ENCODE measurements at regions not wholly inside any gene's neighbourhood (a gene's known extent, or its start where the extent isn't known, plus 50 kb on each side); places are given as distances from the start of the nearest gene placed in this dataset.
A peak's percentile ranks its signal among the peaks of the same experiment; 100 is the strongest.
"Not testable (repeated sequence)": the region's sequence is repeated elsewhere in the genome, so short reads cannot be mapped to it uniquely, and the experiment has no call there.

GRCh38 chr5:126280343-126280742 lies 142.9 kb upstream of the GRAMD2B start:
- Histone ChIP-seq H3K4me3 (ENCODE audit: low read length) (no peak overlapping the region), H3K4me1 (ENCODE audit: control insufficient read depth, insufficient read depth, low read length) (no peaks in the 10 kb centered on the region), H3K27ac (ENCODE audit: low read length) (no peak overlapping the region), H3K36me3 (ENCODE audit: control insufficient read depth, insufficient read depth, low read length) (no peaks in the 10 kb centered on the region), H3K27me3 (ENCODE audit: control insufficient read depth, insufficient read depth, low read length) (no peaks in the 10 kb centered on the region), H3K9me3 (replicated peaks; ENCODE audit: control insufficient read depth, low read depth, low read length) (no peaks in the 10 kb centered on the region)
- WGBS (ENCODE audit: insufficient coverage): no CpG with 5 or more reads among the region's 1 CpG
- DNase-seq: no peak

GRCh38 chr5:126280846-126281245 lies 142.4 kb upstream of the GRAMD2B start:
- no peaks in the 10 kb centered on the region for H3K4me1 ChIP-seq (ENCODE audit: control insufficient read depth, insufficient read depth, low read length)
- no peak overlapping the region for H3K4me3 ChIP-seq (ENCODE audit: low read length)
- no peak overlapping the region for H3K27ac ChIP-seq (ENCODE audit: low read length)
- H3K9me3 ChIP-seq (replicated peaks; ENCODE audit: control insufficient read depth, low read depth, low read length): no peaks in the 10 kb centered on the region
- H3K36me3 ChIP-seq (ENCODE audit: control insufficient read depth, insufficient read depth, low read length): no peaks in the 10 kb centered on the region
- DNase-seq: no peak
- no peaks in the 10 kb centered on the region for H3K27me3 ChIP-seq (ENCODE audit: control insufficient read depth, insufficient read depth, low read length)

- DNase-seq: no peak
- Histone ChIP-seq H3K27ac (ENCODE audit: low read length) (no peak overlapping the region), H3K4me3 (ENCODE audit: low read length) (no peak overlapping the region), H3K36me3 (ENCODE audit: control insufficient read depth, insufficient read depth, low read length) (no peaks in the 10 kb centered on the region), H3K27me3 (ENCODE audit: control insufficient read depth, insufficient read depth, low read length) (no peaks in the 10 kb centered on the region), H3K4me1 (ENCODE audit: control insufficient read depth, insufficient read depth, low read length) (no peaks in the 10 kb centered on the region), H3K9me3 (replicated peaks; ENCODE audit: control insufficient read depth, low read depth, low read length) (no peaks in the 10 kb centered on the region)
- WGBS (ENCODE audit: insufficient coverage): no CpG with 5 or more reads among the region's 6 CpGs
Measured at GRCh38 chr5:126284977-126285696, 138.1 kb upstream of the GRAMD2B start.

DNA sequence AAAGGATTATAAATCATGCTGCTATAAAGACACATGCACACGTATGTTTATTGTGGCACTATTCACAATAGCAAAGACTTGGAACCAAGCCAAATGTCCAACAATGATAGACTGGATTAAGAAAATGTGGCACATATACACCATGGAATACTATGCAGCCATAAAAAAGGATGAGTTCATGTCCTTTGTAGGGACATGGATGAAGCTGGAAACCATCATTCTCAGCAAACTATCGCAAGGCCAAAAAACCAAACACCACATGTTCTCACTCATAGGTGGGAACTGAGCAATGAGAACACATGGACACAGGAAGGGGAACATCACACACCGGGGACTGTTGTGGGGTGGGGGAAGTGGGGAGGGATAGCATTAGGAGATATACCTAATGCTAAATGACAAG lies 127.1 kb upstream of the GRAMD2B start:
- not testable (repeated sequence) for DNase-seq; H3K4me1 ChIP-seq (ENCODE audit: control insufficient read depth, insufficient read depth, low read length); H3K9me3 ChIP-seq (replicated peaks; ENCODE audit: control insufficient read depth, low read depth, low read length); H3K27me3 ChIP-seq (ENCODE audit: control insufficient read depth, insufficient read depth, low read length); H3K36me3 ChIP-seq (ENCODE audit: control insufficient read depth, insufficient read depth, low read length); H3K27ac ChIP-seq (ENCODE audit: low read length); H3K4me3 ChIP-seq (ENCODE audit: low read length)
- no CpG with 5 or more reads among the region's 3 CpGs for WGBS (ENCODE audit: insufficient coverage)

GRCh38 chr5:126300293-126300692 lies 122.9 kb upstream of the GRAMD2B start:
- Histone ChIP-seq H3K4me3 (ENCODE audit: low read length) (no peak overlapping the region), H3K36me3 (ENCODE audit: control insufficient read depth, insufficient read depth, low read length) (no peaks in the 10 kb centered on the region), H3K27me3 (ENCODE audit: control insufficient read depth, insufficient read depth, low read length) (no peaks in the 10 kb centered on the region), H3K9me3 (replicated peaks; ENCODE audit: control insufficient read depth, low read depth, low read length) (peaks cover 2% of the 10 kb centered on the region), H3K27ac (ENCODE audit: low read length) (no peak overlapping the region), H3K4me1 (ENCODE audit: control insufficient read depth, insufficient read depth, low read length) (no peaks in the 10 kb centered on the region)
- no peak for DNase-seq
- WGBS (ENCODE audit: insufficient coverage): no CpG with 5 or more reads among the region's 3 CpGs

GRCh38 chr5:126301056-126301455 lies 122.2 kb upstream of the GRAMD2B start:
- peak; percentile 43 for DNase-seq
- WGBS (ENCODE audit: insufficient coverage): no CpG with 5 or more reads among the region's 3 CpGs

GRCh38 chr5:126309860-126310259 lies 113.3 kb upstream of the GRAMD2B start:
- Histone ChIP-seq H3K9me3 (replicated peaks; ENCODE audit: control insufficient read depth, low read depth, low read length) (no peaks in the 10 kb centered on the region), H3K36me3 (ENCODE audit: control insufficient read depth, insufficient read depth, low read length) (no peaks in the 10 kb centered on the region), H3K4me3 (ENCODE audit: low read length) (no peak overlapping the region), H3K27me3 (ENCODE audit: control insufficient read depth, insufficient read depth, low read length) (no peaks in the 10 kb centered on the region), H3K4me1 (ENCODE audit: control insufficient read depth, insufficient read depth, low read length) (no peaks in the 10 kb centered on the region), H3K27ac (ENCODE audit: low read length) (no peak overlapping the region)
- no peak for DNase-seq

More at GRCh38 chr5:126301056-126301455, 122.2 kb upstream of the GRAMD2B start:
- Histone ChIP-seq H3K36me3 (ENCODE audit: control insufficient read depth, insufficient read depth, low read length) (no peaks in the 10 kb centered on the region), H3K27me3 (ENCODE audit: control insufficient read depth, insufficient read depth, low read length) (no peaks in the 10 kb centered on the region), H3K27ac (ENCODE audit: low read length) (no peak overlapping the region), H3K4me1 (ENCODE audit: control insufficient read depth, insufficient read depth, low read length) (no peaks in the 10 kb centered on the region), H3K4me3 (ENCODE audit: low read length) (no peak overlapping the region), H3K9me3 (replicated peaks; ENCODE audit: control insufficient read depth, low read depth, low read length) (peaks cover 2% of the 10 kb centered on the region)

- no peak overlapping the region for H3K27ac ChIP-seq (ENCODE audit: low read length)
- H3K36me3 ChIP-seq (ENCODE audit: control insufficient read depth, insufficient read depth, low read length): no peaks in the 10 kb centered on the region
- no peak overlapping the region for H3K4me3 ChIP-seq (ENCODE audit: low read length)
- no peaks in the 10 kb centered on the region for H3K4me1 ChIP-seq (ENCODE audit: control insufficient read depth, insufficient read depth, low read length)
- DNase-seq: no peak
- no peaks in the 10 kb centered on the region for H3K27me3 ChIP-seq (ENCODE audit: control insufficient read depth, insufficient read depth, low read length)
- H3K9me3 ChIP-seq (replicated peaks; ENCODE audit: control insufficient read depth, low read depth, low read length): no peaks in the 10 kb centered on the region
- WGBS (ENCODE audit: insufficient coverage): 67% methylated on average over 1 of the region's 2 CpGs
Measured at GRCh38 chr5:126311766-126312165, 111.4 kb upstream of the GRAMD2B start.

DNA sequence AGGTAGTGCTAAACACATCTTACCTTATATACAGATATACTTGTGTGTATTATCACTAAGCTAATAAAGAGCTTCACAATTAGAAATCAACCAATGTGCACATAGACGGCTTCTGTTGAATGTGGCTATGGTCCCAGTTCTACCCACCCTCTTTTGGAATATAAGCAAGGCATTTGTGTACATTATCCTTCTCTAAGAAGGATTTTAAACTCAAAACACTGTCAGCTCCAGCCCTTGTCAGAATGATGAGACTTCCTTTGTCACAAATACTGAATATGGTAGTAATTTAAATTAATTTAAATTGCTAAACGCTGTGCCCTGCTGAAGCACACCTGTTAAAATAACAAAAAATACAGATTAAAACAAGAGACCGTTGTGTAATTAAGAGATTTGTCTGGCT lies 107.9 kb upstream of the GRAMD2B start:
- no peaks in the 10 kb centered on the region for H3K9me3 ChIP-seq (replicated peaks; ENCODE audit: control insufficient read depth, low read depth, low read length)
- no peak overlapping the region for H3K27ac ChIP-seq (ENCODE audit: low read length)
- no peaks in the 10 kb centered on the region for H3K36me3 ChIP-seq (ENCODE audit: control insufficient read depth, insufficient read depth, low read length)
- no peaks in the 10 kb centered on the region for H3K4me1 ChIP-seq (ENCODE audit: control insufficient read depth, insufficient read depth, low read length)
- no CpG with 5 or more reads among the region's 3 CpGs for WGBS (ENCODE audit: insufficient coverage)
- no peaks in the 10 kb centered on the region for H3K27me3 ChIP-seq (ENCODE audit: control insufficient read depth, insufficient read depth, low read length)
- DNase-seq: no peak
- no peak overlapping the region for H3K4me3 ChIP-seq (ENCODE audit: low read length)

- no peak overlapping the region for H3K27ac ChIP-seq (ENCODE audit: low read length)
- peaks cover 10% of the 10 kb centered on the region for H3K4me1 ChIP-seq (ENCODE audit: control insufficient read depth, insufficient read depth, low read length)
- no CpG with 5 or more reads among the region's 1 CpG for WGBS (ENCODE audit: insufficient coverage)
- no peaks in the 10 kb centered on the region for H3K9me3 ChIP-seq (replicated peaks; ENCODE audit: control insufficient read depth, low read depth, low read length)
- no peaks in the 10 kb centered on the region for H3K36me3 ChIP-seq (ENCODE audit: control insufficient read depth, insufficient read depth, low read length)
- H3K4me3 ChIP-seq (ENCODE audit: low read length): no peak overlapping the region
- no peaks in the 10 kb centered on the region for H3K27me3 ChIP-seq (ENCODE audit: control insufficient read depth, insufficient read depth, low read length)
- no peak for DNase-seq
Measured at GRCh38 chr5:126332326-126332725, 90.9 kb upstream of the GRAMD2B start.

DNA sequence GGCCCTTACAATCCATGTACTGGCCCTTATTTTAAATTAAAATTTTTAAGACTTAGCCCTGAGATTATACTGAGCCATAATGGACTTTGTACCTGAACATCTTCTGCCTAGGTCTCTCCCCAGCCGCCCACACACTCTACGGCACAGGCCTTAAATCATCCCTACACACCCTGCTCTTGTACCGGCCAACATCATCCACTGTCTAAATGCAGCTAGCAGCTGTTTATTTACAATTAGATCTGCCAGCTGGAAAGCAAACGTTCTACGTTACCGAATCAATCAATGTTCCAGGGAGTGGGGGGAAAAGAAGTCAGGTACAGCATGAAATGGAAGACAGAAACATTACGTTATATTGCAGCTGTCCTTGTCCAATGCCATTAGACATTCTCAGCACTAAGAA lies 88.4 kb upstream of the GRAMD2B start:
- no peaks in the 10 kb centered on the region for H3K36me3 ChIP-seq (ENCODE audit: control insufficient read depth, insufficient read depth, low read length)
- WGBS (ENCODE audit: insufficient coverage): 61% methylated on average over 2 of the region's 7 CpGs
- no peak overlapping the region for H3K4me3 ChIP-seq (ENCODE audit: low read length)
- no peaks in the 10 kb centered on the region for H3K9me3 ChIP-seq (replicated peaks; ENCODE audit: control insufficient read depth, low read depth, low read length)
- peak; percentile 87 for DNase-seq
- H3K27ac ChIP-seq (ENCODE audit: low read length): peak overlapping the region; percentile 59
- H3K27me3 ChIP-seq (ENCODE audit: control insufficient read depth, insufficient read depth, low read length): no peaks in the 10 kb centered on the region
- peaks cover 10% of the 10 kb centered on the region for H3K4me1 ChIP-seq (ENCODE audit: control insufficient read depth, insufficient read depth, low read length)
